Adrenal gland (tissue), 9 donors: ENCODE measurements at regions not wholly inside any gene's neighbourhood (a gene's known extent, or its start where the extent isn't known, plus 50 kb on each side); places are given as distances from the start of the nearest gene placed in this dataset.
A peak's percentile ranks its signal among the peaks of the same experiment; 100 is the strongest.

ENCODE experiments used
- DNase-seq, 7 donors: peaks; one replicate each; pipeline ENCODE4 v3.0.0-alpha.2; 2019 to 2020
- H3K27ac ChIP-seq, 5 donors: fragments of 200-600 bp; sonication (generic) in 4 of 5; 1 replicate in 3 of 5; 2 replicates in 2 of 5; pipeline versions ENCODE4 v1.5.1 to v1.8.0; 2016 to 2020; ENCODE audit warnings: mild to moderate bottlenecking in 1 of 5
- H3K27me3 ChIP-seq: fragments of 200-600 bp; 2 replicates; pipeline ENCODE4 v1.8.0; 2021
- H3K36me3 ChIP-seq, 2 donors: fragments of 200-600 bp; replicated peaks in 1 of 2; 1 replicate in 1 of 2; 2 replicates in 1 of 2; pipeline versions ENCODE4 v1.5.1 to v1.8.0; 2018 to 2022
- H3K4me1 ChIP-seq, 2 donors: fragments of 200-600 bp; replicated peaks in 1 of 2; 1 replicate in 1 of 2; 2 replicates in 1 of 2; pipeline versions ENCODE4 v1.5.1 to v1.8.0; 2018 to 2021
- H3K4me3 ChIP-seq, 4 donors: fragments of 200-600 bp; sonication (generic) in 3 of 4; one replicate each; pipeline ENCODE4 v1.5.1; 2016 to 2018
- H3K9me3 ChIP-seq, 3 donors: fragments of 200-600 bp; sonication (generic) in 1 of 3; replicated peaks in 1 of 3; 1 replicate in 2 of 3; 2 replicates in 1 of 3; pipeline versions ENCODE4 v1.5.1 to v1.8.0; 2016 to 2021
- CTCF ChIP-seq, 6 experiments: fragments of 450-650 bp in 4 of 6; fragments of 200-600 bp in 2 of 6; sonication (generic) in 1 of 6; IDR thresholded peaks; 1 replicate in 5 of 6; 2 replicates in 1 of 6; pipeline versions ENCODE4 v1.5.1 to v1.8.0; 2016 to 2021; ENCODE audit warnings: antibody characterized with exemption in 6 of 6, mild to moderate bottlenecking in 2 of 6, moderate library complexity in 1 of 6
- POLR2A ChIP-seq, 2 donors: fragments of 450-650 bp; IDR thresholded peaks; one replicate each; pipeline ENCODE4 v1.6.1; 2017; ENCODE audit warnings: antibody characterized with exemption in 2 of 2, mild to moderate bottlenecking in 2 of 2, moderate library complexity in 1 of 2
- WGBS, 4 donors: extraction: QIAGEN DNeasy Blood & Tissue Kit in 2 of 4; methylation state at CpG; one replicate each; pipeline versions ENCODE4 v1.1.5 to v1.1.7; 2013 to 2017; 5-methylcytosine and 5-hydroxymethylcytosine counted together
- intact Hi-C, 2 donors: fragments of 100-400 bp; cut with DNase I; formaldehyde crosslinking; loops; one replicate each; pipeline versions ENCODE4 v1.14.1 to v1.15.0; 2022 to 2023
- donor health status: healthy with polysubstance abuse.
- donor health status: Bipolar disorder and iron deficiency.
- donor health status: DM: yes; HTN: yes; CAD: no.
- donor health status: DM: no; HTN: no; CAD: no.
- donor health status: DM: no; HTN: no; CAD: no.

GRCh38 chr3:187618722-187619121 is 51.5 kb downstream of the SST start:
- no peak for DNase-seq
- Histone ChIP-seq H3K9me3 (no peaks in the 10 kb centered on the region), H3K27ac (no peak overlapping the region), H3K4me3 (no peak overlapping the region), H3K27me3 (no peaks in the 10 kb centered on the region), H3K4me1 (no peaks in the 10 kb centered on the region), H3K36me3 (no peaks in the 10 kb centered on the region)
- TF ChIP-seq CTCF (IDR thresholded peaks at IDR 0.05), result no peak
- no peak for TF ChIP-seq POLR2A (IDR thresholded peaks at IDR 0.05)
- intact Hi-C loops, result no loop called here
- WGBS, 4 donors, result 58 to 75% (median 68%) methylated on average over 3 of the region's 3 CpGs

DNA sequence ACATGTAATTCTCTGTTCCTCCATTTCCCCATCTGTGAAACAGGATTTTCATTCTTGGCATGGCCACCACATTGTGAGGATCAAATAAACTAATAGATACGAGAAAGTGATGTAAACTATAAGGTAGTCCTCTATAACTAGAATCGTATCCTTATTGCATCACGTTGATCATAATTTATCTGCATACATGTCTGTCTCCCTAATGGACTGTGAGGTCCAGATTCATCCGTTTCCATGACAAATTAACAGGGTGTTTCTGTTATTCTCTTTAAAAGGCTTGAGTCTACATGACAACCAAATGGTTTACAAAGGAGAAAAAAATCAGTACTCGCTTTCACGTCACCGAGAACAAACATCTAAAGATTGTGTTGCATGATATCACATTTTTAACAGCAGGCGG is 53.0 kb downstream of the SST start:
- TF ChIP-seq POLR2A (IDR thresholded peaks at IDR 0.05) (no peak), CTCF (IDR thresholded peaks at IDR 0.05) (no peak)
- no peak overlapping the region for H3K4me3 ChIP-seq
- no peak for DNase-seq
- no peaks in the 10 kb centered on the region for H3K4me1 ChIP-seq
- no peaks in the 10 kb centered on the region for H3K27me3 ChIP-seq
- H3K9me3 ChIP-seq, result no peaks in the 10 kb centered on the region
- H3K36me3 ChIP-seq, result no peaks in the 10 kb centered on the region
- intact Hi-C loops, result no loop called here
- H3K27ac ChIP-seq, result no peak overlapping the region
- 80 to 90% (median 84%) methylated on average over 8 of the region's 8 CpGs for WGBS, 4 donors

GRCh38 chr3:187616307-187616972 is 53.8 kb downstream of the SST start:
- Histone ChIP-seq H3K27ac (no peak overlapping the region), H3K4me1 (no peaks in the 10 kb centered on the region), H3K36me3 (no peaks in the 10 kb centered on the region), H3K4me3 (no peak overlapping the region), H3K27me3 (no peaks in the 10 kb centered on the region), H3K9me3 (no peaks in the 10 kb centered on the region)
- DNase-seq, result peak; percentile 20 to 64 (median 47)
- WGBS, 4 donors, result 56 to 66% (median 60%) methylated on average over 4 of the region's 4 CpGs
- TF ChIP-seq POLR2A (IDR thresholded peaks at IDR 0.05), result no peak
- peak; percentile 38 to 64 (median 60) for TF ChIP-seq CTCF (IDR thresholded peaks at IDR 0.05)
- intact Hi-C loops, result no loop called here

GRCh38 chr3:187615630-187616029 is 54.6 kb downstream of the SST start:
- no peak overlapping the region for H3K4me3 ChIP-seq
- no peaks in the 10 kb centered on the region for H3K4me1 ChIP-seq
- no peak overlapping the region for H3K27ac ChIP-seq
- intact Hi-C loops, result no loop called here
- WGBS, 4 donors, result 61 to 76% (median 69%) methylated on average over 3 of the region's 3 CpGs
- H3K27me3 ChIP-seq, result no peaks in the 10 kb centered on the region
- H3K36me3 ChIP-seq, result no peaks in the 10 kb centered on the region
- DNase-seq, result no peak
- no peak for TF ChIP-seq POLR2A (IDR thresholded peaks at IDR 0.05)
- no peak for TF ChIP-seq CTCF (IDR thresholded peaks at IDR 0.05)
- H3K9me3 ChIP-seq, result no peaks in the 10 kb centered on the region
